ENCODE measurements at regions not wholly inside any gene's neighbourhood (a gene's known extent, or its start where the extent isn't known, plus 50 kb on each side); places are given as distances from the start of the nearest gene placed in this dataset.

DNA sequence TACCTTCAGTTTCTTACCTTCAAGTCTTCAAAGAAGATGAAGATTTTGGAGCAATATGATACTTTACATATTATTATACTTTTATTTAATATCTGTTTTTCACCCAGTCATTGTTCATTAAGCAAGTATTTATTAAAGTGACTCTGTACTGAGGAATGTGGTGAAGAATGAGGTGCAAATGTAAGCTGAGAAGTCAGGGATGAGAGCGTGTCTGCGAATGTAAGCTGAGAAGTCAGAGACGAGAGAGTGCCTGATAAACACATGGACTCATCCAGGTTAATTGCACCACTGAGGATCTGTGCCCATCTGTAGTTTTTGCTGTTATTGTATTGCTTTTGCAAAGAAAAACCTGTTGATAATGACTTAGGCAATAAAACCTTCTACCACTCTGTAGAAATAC is 211.9 kb upstream of the FAR2 start:
- TF ChIP-seq, protein P1, sequence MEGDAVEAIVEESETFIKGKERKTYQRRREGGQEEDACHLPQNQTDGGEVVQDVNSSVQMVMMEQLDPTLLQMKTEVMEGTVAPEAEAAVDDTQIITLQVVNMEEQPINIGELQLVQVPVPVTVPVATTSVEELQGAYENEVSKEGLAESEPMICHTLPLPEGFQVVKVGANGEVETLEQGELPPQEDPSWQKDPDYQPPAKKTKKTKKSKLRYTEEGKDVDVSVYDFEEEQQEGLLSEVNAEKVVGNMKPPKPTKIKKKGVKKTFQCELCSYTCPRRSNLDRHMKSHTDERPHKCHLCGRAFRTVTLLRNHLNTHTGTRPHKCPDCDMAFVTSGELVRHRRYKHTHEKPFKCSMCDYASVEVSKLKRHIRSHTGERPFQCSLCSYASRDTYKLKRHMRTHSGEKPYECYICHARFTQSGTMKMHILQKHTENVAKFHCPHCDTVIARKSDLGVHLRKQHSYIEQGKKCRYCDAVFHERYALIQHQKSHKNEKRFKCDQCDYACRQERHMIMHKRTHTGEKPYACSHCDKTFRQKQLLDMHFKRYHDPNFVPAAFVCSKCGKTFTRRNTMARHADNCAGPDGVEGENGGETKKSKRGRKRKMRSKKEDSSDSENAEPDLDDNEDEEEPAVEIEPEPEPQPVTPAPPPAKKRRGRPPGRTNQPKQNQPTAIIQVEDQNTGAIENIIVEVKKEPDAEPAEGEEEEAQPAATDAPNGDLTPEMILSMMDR (IDR thresholded peaks at IDR 0.05), result no peak
- no peak for TF ChIP-seq POLR2A (IDR thresholded peaks at IDR 0.05)

Data from prostate gland (tissue), 2 donors.